Natural killer cell (primary cell): ENCODE measurements at regions not wholly inside any gene's neighbourhood (a gene's known extent, or its start where the extent isn't known, plus 50 kb on each side); places are given as distances from the start of the nearest gene placed in this dataset.
A peak's percentile ranks its signal among the peaks of the same experiment; 100 is the strongest.

Source experiments
- ATAC-seq, 3 donors: fragments of 150-1000 bp in 2 of 3; fragments of 200-7000 bp in 1 of 3; cut with Tn5 transposase; 1 replicate in 1 of 3; 2 replicates in 2 of 3; pipeline ENCODE4 v1.10.0; 2021; ENCODE audit warnings: mild to moderate bottlenecking in 2 of 3, moderate library complexity in 2 of 3
- DNase-seq, 2 donors: peaks; one replicate each; pipeline versions ENCODE4 v3.0.0 to v3.0.0-alpha.2; 2013 to 2021; ENCODE audit warnings: mixed read lengths in 1 of 2
- H3K27ac ChIP-seq: one replicate; pipeline ENCODE4 v1.5.1; 2013; ENCODE audit warnings: mild to moderate bottlenecking, low read length
- H3K27me3 ChIP-seq: one replicate; pipeline ENCODE4 v1.6.1; 2013; ENCODE audit warnings: low read length; ENCODE audit not compliant: control insufficient read depth, insufficient read depth
- H3K36me3 ChIP-seq: one replicate; pipeline ENCODE4 v1.6.1; 2013; ENCODE audit warnings: low read length; ENCODE audit not compliant: control insufficient read depth, insufficient read depth
- H3K4me1 ChIP-seq: one replicate; pipeline ENCODE4 v1.6.1; 2013; ENCODE audit warnings: low read length; ENCODE audit not compliant: control insufficient read depth, insufficient read depth
- H3K4me3 ChIP-seq: one replicate; pipeline ENCODE4 v1.5.1; 2013; ENCODE audit warnings: low read length
- H3K9me3 ChIP-seq: one replicate; pipeline ENCODE4 v1.6.1; 2013; ENCODE audit warnings: low read length; ENCODE audit not compliant: control insufficient read depth, insufficient read depth
- H3K27ac Mint-ChIP-seq, 2 donors: one replicate each; pipeline ENCODE4 v1.8.0; 2022; ENCODE audit warnings: mild to moderate bottlenecking in 2 of 2, mixed read lengths in 2 of 2, moderate library complexity in 1 of 2
- H3K27me3 Mint-ChIP-seq, 2 donors: one replicate each; pipeline ENCODE4 v1.8.0; 2022; ENCODE audit warnings: low read depth in 2 of 2, mixed read lengths in 2 of 2
- H3K36me3 Mint-ChIP-seq: one replicate; pipeline ENCODE4 v1.8.0; 2022; ENCODE audit warnings: mixed read lengths
- H3K4me1 Mint-ChIP-seq, 2 donors: one replicate each; pipeline ENCODE4 v1.8.0; 2022; ENCODE audit warnings: mixed read lengths in 2 of 2
- H3K4me3 Mint-ChIP-seq: one replicate; pipeline ENCODE4 v1.8.0; 2022; ENCODE audit warnings: mild to moderate bottlenecking, moderate library complexity, mixed read lengths
- H3K9me3 Mint-ChIP-seq, 2 donors: one replicate each; pipeline ENCODE4 v1.8.0; 2022; ENCODE audit warnings: mixed read lengths in 2 of 2
- WGBS: methylation state at CpG from one replicate; pipeline ENCODE4 v1.1.7; 2013; ENCODE audit warnings: missing lambda C conversion rate; ENCODE audit not compliant: insufficient coverage; 5-methylcytosine and 5-hydroxymethylcytosine counted together
- intact Hi-C: fragments of 100-400 bp; cut with micrococcal nuclease; formaldehyde crosslinking; loops from one replicate; pipeline ENCODE4 v1.14.2; 2022
- TF ChIP-seq, protein P1 (sequence below): fragments of 200-600 bp; IDR thresholded peaks from one replicate; pipeline ENCODE4 v1.8.0; 2022; ENCODE audit warnings: antibody characterized with exemption

GRCh38 chr14:60349663-60350365 is 100.8 kb downstream of the PPM1A start:
- Mint-ChIP-seq H3K36me3 (no peaks in the 10 kb centered on the region), H3K4me3 (no peak overlapping the region), H3K4me1 (peaks cover 0 to 5% of the 10 kb centered on the region in 2 donors), H3K9me3 (no peaks in the 10 kb centered on the region), H3K27me3 (peaks cover 20 to 32% of the 10 kb centered on the region in 2 donors), H3K27ac (no peak overlapping the region)
- intact Hi-C loops: loop anchor here (1.0 kb wide), 2 partner anchors 675 to 902 kb away; no protein-coding TSS in a partner anchor
- H3K9me3 ChIP-seq: no peaks in the 10 kb centered on the region
- TF ChIP-seq, protein P1, sequence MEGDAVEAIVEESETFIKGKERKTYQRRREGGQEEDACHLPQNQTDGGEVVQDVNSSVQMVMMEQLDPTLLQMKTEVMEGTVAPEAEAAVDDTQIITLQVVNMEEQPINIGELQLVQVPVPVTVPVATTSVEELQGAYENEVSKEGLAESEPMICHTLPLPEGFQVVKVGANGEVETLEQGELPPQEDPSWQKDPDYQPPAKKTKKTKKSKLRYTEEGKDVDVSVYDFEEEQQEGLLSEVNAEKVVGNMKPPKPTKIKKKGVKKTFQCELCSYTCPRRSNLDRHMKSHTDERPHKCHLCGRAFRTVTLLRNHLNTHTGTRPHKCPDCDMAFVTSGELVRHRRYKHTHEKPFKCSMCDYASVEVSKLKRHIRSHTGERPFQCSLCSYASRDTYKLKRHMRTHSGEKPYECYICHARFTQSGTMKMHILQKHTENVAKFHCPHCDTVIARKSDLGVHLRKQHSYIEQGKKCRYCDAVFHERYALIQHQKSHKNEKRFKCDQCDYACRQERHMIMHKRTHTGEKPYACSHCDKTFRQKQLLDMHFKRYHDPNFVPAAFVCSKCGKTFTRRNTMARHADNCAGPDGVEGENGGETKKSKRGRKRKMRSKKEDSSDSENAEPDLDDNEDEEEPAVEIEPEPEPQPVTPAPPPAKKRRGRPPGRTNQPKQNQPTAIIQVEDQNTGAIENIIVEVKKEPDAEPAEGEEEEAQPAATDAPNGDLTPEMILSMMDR: peak; percentile 69
- H3K4me1 ChIP-seq: no peaks in the 10 kb centered on the region
- peak in 1 of 3 donors; percentile 55 for ATAC-seq
- no peak overlapping the region for H3K27ac ChIP-seq
- no peaks in the 10 kb centered on the region for H3K27me3 ChIP-seq
- 52% methylated on average over 6 of the region's 8 CpGs for WGBS
- no peak overlapping the region for H3K4me3 ChIP-seq
- DNase-seq: peak in 1 of 2 donors; percentile 63
- no peaks in the 10 kb centered on the region for H3K36me3 ChIP-seq

DNA sequence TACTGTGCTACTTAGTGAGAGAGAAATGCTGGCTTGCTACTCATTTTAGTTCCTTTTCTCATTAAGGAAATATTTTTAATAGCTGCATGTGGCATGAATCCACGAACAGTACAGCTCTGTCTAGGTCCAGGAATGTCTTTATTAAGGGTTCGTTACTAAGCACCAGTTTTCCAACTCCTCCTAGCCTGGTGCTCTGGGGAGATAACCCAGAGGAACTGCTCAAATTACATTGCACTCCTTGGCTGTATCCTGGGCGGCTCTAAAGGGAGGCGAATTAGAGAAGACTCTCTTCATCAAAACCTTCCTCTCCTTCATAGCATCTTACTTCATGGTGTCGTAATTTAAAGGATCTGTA is 101.3 kb downstream of the PPM1A start:
- TF ChIP-seq, protein P1: no peak

DNA sequence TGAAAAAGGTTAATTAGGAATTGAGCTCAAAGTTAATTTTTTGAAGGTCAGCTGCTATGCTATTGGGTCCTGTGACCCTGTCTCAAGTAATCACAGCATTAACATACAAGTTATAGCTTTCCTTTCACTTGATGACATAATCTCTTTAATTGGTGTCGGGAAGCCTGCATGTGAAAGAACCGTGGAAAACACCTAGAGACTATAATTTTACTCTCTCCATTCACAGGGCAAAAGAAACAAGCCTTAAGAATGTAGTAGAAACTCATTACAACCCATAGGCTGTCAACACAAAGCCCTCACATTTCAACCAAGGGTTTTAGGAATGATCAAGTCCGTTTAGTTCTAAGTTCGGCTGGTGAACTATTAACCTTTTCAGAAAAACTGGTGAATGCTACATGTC is 104.4 kb downstream of the PPM1A start:
- Mint-ChIP-seq H3K36me3 (no peaks in the 10 kb centered on the region), H3K9me3 (no peaks in the 10 kb centered on the region), H3K27ac (no peak overlapping the region), H3K27me3 (peaks cover 16 to 33% of the 10 kb centered on the region in 2 donors), H3K4me1 (no peaks in the 10 kb centered on the region), H3K4me3 (no peak overlapping the region)
- TF ChIP-seq, protein P1: no peak
- WGBS: 96% methylated on average over 4 of the region's 4 CpGs
- ATAC-seq (no peak), DNase-seq (no peak)
- Histone ChIP-seq H3K27me3 (no peaks in the 10 kb centered on the region), H3K4me1 (no peaks in the 10 kb centered on the region), H3K4me3 (no peak overlapping the region), H3K27ac (no peak overlapping the region), H3K36me3 (no peaks in the 10 kb centered on the region), H3K9me3 (no peaks in the 10 kb centered on the region)
- intact Hi-C loops: no loop called here

More for the DNA sequence above, 101.3 kb downstream of the PPM1A start:
- ATAC-seq (no peak), DNase-seq (no peak)
- Histone ChIP-seq H3K27ac (no peak overlapping the region), H3K4me1 (no peaks in the 10 kb centered on the region), H3K27me3 (no peaks in the 10 kb centered on the region), H3K9me3 (no peaks in the 10 kb centered on the region), H3K4me3 (no peak overlapping the region), H3K36me3 (no peaks in the 10 kb centered on the region)
- H3K4me3 Mint-ChIP-seq: no peak overlapping the region
- no peaks in the 10 kb centered on the region for H3K36me3 Mint-ChIP-seq
- H3K4me1 Mint-ChIP-seq: peaks cover 0 to 5% of the 10 kb centered on the region in 2 donors
- intact Hi-C loops: loop anchor here (1.0 kb wide), 2 partner anchors 675 to 902 kb away; no protein-coding TSS in a partner anchor
- H3K27ac Mint-ChIP-seq: no peak overlapping the region
- H3K9me3 Mint-ChIP-seq: no peaks in the 10 kb centered on the region
- WGBS: 39% methylated on average over 5 of the region's 5 CpGs
- peaks cover 18 to 29% of the 10 kb centered on the region in 2 donors for H3K27me3 Mint-ChIP-seq

- H3K27ac ChIP-seq: no peak overlapping the region
- no peaks in the 10 kb centered on the region for H3K4me1 ChIP-seq
- intact Hi-C loops: no loop called here
- no peak for ATAC-seq
- no peak overlapping the region for H3K4me3 Mint-ChIP-seq
- H3K27me3 ChIP-seq: no peaks in the 10 kb centered on the region
- peaks cover 9 to 18% of the 10 kb centered on the region in 2 donors for H3K27me3 Mint-ChIP-seq
- TF ChIP-seq, protein P1: no peak
- H3K4me1 Mint-ChIP-seq: no peaks in the 10 kb centered on the region
- H3K27ac Mint-ChIP-seq: no peak overlapping the region
- H3K36me3 Mint-ChIP-seq: no peaks in the 10 kb centered on the region
- no peaks in the 10 kb centered on the region for H3K36me3 ChIP-seq
- no peaks in the 10 kb centered on the region for H3K9me3 Mint-ChIP-seq
- no peak overlapping the region for H3K4me3 ChIP-seq
- DNase-seq: no peak
- H3K9me3 ChIP-seq: no peaks in the 10 kb centered on the region
Observed at GRCh38 chr14:60355768-60356167, 106.7 kb downstream of the PPM1A start.
